Heart left ventricle (tissue), 13 donors: ENCODE measurements at regions not wholly inside any gene's neighbourhood (a gene's known extent, or its start where the extent isn't known, plus 50 kb on each side); places are given as distances from the start of the nearest gene placed in this dataset.

Experiments used
- POLR2A ChIP-seq, 2 donors: fragments of 450-650 bp; IDR thresholded peaks; one replicate each; pipeline ENCODE4 v1.6.1; 2017; ENCODE audit warnings: antibody characterized with exemption in 2 of 2, mild to moderate bottlenecking in 2 of 2, moderate library complexity in 2 of 2
- TF ChIP-seq, protein P1 (sequence below), 12 donors: fragments of 200-600 bp; sonication (generic) in 4 of 12; IDR thresholded peaks; one replicate each; pipeline versions ENCODE4 v1.5.0 to v1.8.0; 2018 to 2022; ENCODE audit warnings: antibody characterized with exemption in 12 of 12, mild to moderate bottlenecking in 5 of 12
- donor health status: ischemic (EF 13 %, LVEDD 7.1; RV severe dilation, severe dysfunction).
- donor health status: DM: no; HTN: yes; CAD: no.
- donor health status: DM: no; HTN: no; CAD: no.
- donor health status: ischemic (EF 25% LVEDD 6.9; RV normal size, moderate dysfunction).
- donor health status: ischemic (EF 25% LVEDD 5.7; RV mildly dilated, moderate dysfunction).
- donor health status: ischemic (EF 35%, LVEDD 5.7; RV mildly dilated, moderate dysfunction).
- donor health status: nonischemic (EF 11% LVEDD 7.7; RV severe dilation, severe dysfunction).
- donor health status: DM: yes; HTN: yes; CAD: no.
- donor health status: PGD.
- donor health status: ischemic (EF 29% LVEDD 5.4; RV normal size, mild dysfunction).
- donor health status: nonischemic (EF 23%, LVEDD 6.1; RV moderate dilation, normal function).

DNA sequence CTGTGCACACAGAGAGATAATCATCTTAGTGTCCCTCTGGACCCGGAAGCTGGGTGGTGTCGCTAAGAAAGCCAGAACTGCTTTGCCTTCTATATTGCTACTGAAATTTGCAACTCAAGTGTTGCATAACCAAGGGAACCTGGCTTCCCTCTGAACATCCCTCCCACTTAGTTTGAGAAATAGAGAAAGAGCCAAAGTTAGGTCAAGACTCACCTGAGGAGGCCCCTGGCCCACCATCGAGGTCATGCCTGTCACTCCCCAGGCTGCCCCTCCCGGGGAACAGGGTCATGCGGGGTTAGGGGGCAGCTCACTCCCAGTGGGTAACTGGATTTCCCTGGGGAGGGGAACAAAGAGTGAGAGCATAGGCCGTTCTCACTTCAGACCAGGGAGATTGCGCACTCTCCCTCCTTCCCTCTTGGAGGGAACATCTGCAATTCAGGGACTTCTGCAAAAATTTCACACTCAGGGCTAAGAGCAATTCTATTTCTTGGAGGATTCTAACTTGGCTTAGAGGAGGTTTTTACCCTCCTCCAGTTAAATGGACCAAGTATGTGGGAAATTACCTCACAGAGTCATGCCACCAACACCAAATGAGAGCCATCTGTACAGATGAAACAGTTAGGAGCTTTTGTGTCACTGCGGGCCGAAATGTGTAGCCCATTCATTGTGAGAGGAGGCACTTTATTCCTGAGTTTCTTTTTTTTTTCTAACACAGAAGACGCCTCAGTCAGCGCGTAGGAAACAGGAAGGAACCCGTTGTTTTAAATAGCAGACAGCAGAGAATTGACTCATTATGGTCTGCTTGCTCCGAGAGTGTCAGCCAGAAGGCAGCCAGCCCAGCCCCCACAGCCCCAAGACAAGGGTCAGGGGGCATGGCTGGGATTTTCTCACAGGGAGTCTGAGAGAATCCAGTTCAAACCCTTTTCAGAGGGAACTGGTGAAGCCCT is 221.3 kb downstream of the ARHGAP12 start:
- TF ChIP-seq, protein P1, sequence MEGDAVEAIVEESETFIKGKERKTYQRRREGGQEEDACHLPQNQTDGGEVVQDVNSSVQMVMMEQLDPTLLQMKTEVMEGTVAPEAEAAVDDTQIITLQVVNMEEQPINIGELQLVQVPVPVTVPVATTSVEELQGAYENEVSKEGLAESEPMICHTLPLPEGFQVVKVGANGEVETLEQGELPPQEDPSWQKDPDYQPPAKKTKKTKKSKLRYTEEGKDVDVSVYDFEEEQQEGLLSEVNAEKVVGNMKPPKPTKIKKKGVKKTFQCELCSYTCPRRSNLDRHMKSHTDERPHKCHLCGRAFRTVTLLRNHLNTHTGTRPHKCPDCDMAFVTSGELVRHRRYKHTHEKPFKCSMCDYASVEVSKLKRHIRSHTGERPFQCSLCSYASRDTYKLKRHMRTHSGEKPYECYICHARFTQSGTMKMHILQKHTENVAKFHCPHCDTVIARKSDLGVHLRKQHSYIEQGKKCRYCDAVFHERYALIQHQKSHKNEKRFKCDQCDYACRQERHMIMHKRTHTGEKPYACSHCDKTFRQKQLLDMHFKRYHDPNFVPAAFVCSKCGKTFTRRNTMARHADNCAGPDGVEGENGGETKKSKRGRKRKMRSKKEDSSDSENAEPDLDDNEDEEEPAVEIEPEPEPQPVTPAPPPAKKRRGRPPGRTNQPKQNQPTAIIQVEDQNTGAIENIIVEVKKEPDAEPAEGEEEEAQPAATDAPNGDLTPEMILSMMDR (IDR thresholded peaks at IDR 0.05): no peak
- TF ChIP-seq POLR2A (IDR thresholded peaks at IDR 0.05): no peak
